NK-92 treated with Interleukin-12 subunit alpha and Interleukin-12 subunit beta, amount 100 ng/mL, for 24 hours (cell line): ENCODE measurements at regions not wholly inside any gene's neighbourhood (a gene's known extent, or its start where the extent isn't known, plus 50 kb on each side); places are given as distances from the start of the nearest gene placed in this dataset.

ENCODE experiments used
- DNase-seq: peaks from one replicate; lab custom pipeline; 2025; lab: John Stamatoyannopoulos, UW

DNA sequence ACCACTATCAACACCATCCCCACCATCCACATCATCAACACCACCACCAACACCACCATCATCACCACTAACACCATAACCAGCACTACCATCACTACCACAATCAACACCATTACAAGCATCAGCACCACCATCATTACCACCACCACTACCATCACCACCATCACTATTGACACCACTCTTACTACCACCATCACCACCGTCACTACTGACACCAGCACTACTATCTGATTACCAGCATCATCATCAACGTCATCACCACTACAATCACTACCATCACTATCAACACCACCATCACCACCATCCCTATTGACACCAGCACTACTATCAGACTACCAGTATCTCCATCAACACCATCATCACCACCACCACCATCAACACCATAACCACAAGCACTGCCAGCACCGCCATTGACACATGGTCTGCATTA is 106.1 kb upstream of the RUNX3 start:
- no peak for DNase-seq

DNA sequence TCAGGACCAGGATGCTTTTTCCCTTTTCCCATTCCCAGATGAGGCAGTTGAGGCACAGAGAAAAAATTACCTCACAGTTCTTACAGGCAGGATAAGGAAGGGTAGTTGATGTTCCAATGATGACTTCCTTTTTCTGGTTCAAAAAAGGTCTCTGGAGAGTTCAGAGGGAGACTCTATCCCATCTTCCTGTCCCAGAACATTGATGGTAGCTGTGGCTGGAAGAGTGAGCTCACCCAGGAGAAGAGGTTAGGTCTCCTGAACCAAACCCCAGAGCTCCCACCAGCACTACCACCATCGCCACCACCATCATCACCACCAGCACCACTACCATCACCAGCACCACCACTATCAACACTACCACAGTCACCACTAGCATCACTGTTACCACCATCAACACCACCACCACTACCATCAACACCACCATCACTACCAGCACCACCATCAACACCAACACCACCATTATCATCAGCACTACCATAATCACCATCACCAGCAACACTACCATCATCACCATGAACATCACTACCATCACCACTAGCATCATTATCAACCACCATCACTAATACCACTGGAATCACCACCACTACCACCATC is 105.5 kb upstream of the RUNX3 start:
- no peak for DNase-seq

DNA sequence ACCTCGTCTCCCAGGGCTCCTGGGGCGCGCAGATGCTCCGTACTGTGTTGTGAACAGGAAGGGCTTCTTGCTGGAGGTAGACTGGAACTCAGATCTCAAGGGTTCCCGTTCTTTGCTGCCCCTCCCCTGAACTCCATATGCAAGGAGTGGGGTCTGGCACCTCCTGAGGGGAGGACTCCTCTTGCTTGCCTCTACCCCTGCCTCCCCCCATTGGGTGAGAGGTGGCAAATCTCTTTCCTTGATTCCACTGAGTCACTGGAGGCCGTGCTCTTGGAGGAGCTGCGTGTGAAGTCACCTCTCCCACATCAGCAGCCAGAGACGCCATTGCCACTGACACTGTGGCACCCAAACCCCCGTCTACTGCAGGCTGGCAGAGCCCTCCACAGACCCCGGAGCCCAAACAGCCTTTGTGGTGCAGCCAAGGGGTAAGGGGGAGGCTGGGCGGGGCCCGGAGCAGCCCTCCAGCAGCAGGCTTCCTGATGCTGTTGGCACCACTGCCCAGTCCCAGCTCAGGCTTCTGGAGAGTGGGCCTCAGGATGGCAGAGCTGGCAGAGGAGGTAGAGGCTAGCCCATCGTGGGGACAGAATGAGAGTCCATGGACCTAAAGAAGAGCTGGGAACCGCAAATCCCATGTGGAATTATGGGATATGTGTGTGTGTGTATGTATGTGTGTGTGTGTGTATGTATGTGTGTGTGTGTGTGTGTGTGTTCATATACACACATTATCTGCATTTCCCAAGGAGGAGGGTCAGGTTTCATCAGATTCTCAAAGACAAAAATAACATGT is 104.9 kb upstream of the RUNX3 start:
- no peak for DNase-seq

DNA sequence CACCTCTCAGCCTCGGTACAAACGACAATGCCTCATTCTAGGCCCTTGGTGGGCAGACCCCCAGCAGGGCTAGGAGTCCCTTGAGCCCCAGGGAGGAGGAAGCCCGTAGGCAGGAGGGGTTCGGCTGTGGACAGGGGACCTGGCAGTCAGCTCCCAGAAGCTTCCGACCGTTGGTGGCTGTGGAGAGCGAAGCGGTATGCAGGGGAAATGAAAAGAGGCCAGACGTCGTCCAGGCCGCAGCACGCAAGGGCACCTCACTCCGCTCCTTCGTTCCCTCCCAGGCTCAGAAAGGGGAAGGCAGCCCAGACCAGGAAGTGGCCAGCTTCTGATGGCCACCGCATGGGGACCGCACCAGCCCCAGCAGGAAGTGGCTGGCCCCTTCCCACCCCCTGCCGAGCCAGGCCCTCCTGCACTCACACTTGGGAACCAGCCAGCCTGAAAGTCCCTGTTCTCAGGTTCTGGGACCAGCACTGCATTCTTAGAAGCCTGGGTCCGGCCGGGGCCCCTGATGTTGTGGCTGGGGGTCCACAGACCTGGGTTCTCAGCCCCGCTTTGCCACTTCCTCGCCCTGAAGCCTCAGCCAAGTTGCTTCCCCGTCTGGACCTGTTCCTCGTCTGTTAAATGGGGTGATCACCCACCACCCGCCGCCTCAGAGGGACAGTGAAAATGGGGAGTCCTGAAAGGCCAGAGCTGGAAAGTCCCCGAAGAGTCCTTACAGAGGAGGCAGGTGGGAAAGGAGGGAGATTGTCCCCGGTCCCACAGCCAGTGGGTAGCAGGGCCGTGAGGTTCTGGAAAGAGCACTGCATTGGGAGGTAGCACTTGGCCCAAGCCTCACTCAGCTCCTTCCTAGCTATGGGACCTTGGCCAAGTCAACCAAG is 104.0 kb upstream of the RUNX3 start:
- no peak for DNase-seq

DNA sequence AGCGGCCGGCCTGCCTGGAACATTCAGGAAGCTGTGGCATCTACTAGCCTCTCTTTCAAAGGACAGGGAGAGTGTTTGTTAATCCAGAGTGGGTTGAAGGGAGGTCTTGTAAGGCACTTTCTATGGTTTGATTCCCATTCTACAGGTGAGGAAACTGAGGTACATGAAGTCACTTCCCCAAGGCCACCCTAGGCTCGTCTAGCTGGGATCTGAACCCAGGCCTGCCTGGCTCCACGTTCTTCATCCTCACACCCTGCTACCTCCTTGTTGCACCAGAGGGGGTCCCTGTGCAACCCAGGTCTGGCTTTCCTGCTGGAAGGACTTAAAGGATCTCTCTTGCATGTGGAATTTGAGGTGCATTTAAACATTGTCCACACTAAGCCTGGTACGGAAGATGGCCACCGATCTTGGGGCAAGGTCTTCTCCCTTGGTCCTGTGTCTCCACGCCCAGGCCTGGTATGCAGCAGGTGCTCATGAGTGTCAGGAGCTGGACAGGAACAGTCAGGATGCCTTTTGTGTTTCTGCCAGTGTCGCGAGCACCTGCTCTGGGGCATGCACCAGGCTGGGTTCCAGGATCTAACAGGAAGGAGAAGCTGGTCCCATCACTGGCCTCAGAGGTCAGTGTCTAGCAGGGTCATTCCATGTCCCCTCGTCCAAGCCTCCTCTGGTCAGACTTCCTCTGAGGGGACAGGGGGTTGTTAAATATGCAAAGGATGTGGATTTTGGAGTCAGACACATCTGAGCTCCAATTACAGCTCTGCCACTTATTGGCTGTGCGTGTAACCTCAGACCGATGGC is 103.2 kb upstream of the RUNX3 start:
- no peak for DNase-seq

DNA sequence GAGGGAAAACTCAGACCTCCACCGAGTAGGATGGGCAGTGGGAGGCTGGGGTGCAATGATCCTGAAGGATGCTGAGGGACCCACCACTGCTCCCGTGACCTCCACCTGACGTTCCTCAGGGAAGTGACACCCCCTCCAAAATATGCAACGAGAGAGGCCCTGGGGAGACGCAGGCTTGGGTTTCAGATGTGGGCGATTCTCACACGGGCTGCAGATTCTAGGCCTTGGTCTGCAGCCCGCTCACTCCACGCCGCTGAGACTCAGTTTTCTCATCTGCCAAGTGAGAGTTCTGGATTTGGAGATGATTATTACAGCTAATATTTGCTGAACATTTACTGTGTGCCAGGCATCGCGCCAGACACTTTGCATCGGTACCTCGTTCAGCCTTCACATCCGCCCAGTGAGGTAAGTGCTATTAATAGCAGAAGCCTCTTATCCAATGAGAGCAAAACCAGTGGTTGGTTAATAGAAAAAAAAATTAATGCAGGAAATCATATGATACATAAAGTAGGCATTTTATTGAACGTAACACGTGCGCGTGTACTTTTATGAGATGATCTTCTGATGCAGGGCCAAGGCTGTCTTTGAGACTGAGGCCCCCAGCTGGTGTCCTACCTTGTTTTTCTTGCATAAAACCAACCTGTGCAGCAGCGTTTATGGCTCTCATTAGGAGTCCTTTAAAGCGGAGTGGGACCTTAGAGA is 102.0 kb upstream of the RUNX3 start:
- DNase-seq: peak; percentile 60

DNA sequence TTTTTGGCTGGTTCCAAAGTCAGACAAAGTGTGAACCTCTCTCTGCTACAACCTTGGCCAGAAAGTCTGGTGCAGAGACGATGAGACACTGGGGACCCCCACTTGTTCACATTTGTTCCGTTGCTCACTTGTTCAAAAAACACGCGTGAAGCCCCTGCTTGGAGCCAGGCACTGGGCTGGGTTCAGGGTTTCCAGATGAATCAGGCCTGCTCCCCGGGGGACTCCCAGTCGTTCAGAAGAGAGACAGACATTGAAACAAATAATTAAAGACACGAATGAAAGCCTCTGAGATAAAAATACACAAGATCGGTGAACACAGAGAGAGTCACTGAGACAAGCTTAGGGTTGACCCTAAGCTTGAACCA is 101.5 kb upstream of the RUNX3 start:
- peak; percentile 36 for DNase-seq

DNA sequence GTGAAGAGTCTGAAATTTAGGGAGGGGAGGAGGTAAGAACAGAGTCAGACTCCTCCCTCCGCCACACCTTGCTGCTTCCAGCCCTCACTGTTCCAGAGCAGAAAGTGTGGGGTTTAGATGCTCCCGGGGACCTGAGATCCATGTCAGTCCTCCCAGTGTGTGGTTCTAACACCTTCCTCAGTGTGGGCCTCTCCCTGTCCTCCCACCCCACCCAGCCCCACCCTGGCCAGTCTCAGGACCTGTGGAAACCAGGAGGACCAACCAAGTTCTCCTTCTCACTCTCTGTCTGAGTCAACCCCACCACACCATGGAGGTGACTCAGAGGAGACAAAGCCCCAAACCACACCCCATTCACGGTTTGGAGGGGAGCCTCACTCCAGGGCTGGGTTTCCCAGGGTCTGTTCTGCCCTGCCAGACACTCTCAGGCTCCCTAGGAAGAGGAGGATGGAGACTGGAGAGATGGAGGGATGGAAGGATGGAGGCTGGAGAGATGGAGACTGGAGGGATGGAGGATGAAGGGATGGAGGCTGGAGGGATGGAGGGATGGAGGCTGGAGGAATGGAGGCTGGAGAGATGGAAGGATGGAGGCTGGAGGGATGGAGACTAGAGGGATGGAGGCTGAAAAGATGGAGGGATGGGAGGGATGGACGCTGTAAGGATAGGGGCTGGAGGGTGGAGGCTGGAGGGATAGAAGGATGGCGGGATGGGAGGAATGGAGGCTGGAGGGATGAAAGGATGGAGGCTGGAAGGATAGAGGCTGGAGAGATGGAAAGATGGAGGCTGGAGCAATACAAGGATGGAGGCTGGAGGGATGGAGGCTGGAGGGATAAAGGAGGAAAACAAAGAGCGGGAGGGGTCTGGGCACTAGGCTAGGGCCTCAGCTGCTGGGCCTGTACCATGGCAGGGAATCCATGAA is 100.9 kb upstream of the RUNX3 start:
- DNase-seq: peak; percentile 80

DNA sequence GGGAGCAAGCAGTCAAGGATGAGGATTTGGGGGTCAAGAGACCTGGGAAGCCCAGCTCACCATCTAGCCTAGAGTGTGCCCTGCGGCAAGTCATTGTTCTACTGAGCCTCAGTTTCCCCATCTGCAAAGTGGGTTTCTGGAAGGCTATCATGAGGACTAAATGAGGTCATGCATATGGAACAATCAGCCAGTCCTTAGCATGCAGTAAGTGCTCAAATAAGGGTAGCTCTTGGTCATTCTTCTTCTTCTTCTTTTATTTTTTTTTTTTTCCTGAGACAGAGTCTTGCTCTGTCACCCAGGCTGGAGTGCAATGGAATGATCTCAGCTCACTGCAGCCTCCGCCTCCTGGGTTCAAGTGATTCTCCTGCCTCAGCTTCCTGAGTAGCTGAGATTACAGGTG is 99.9 kb upstream of the RUNX3 start:
- no peak for DNase-seq

DNA sequence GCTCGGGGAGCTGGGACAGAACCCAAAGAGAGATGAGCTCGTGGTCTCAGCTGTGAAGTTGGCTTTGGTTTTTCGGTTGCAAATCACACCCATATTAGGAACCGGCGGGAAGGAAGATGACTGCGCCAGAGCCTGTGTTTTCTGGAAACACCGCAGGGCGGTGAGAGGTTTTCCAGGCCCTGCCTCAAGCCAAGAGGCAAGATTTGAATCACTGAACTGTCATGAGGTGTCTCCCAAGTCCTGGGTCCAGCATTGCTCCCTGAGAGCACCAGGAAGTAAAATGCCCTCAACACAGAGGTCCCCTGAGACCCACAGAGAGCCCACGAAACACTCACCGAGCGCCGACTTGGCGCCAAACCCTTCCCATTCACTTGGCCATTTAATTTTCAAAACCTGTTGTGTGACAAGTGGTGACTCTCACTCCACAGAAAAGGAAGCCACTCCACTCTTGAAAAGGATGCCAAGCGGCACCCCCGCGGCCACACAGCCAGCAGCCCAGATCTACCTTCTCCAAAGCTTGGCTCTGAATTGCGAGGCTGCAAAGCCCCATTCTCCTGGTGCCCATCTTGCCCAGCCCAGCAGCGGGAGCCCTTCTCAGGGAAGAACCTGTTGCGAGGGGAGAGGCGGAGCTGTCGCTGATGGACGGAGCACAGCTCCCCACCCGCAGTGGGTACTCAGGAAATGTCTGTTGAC is 99.0 kb upstream of the RUNX3 start:
- DNase-seq: peak; percentile 37

DNA sequence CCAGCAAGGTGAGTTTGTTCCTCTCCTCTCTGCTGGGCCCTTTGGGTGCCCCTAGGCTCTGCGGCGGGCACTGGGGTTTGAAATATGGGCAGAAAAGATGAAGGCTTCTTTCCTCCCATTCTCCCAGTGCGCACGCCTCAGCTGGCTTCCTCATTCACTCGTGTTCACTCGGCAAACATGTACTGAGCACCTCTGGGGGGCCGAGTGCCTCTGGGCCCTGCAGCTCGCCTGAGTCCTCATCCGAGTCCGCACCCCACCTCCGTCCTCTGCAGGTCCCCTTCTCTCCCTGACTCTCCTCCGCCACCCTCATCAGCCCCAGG is 98.5 kb upstream of the RUNX3 start:
- DNase-seq: no peak

DNA sequence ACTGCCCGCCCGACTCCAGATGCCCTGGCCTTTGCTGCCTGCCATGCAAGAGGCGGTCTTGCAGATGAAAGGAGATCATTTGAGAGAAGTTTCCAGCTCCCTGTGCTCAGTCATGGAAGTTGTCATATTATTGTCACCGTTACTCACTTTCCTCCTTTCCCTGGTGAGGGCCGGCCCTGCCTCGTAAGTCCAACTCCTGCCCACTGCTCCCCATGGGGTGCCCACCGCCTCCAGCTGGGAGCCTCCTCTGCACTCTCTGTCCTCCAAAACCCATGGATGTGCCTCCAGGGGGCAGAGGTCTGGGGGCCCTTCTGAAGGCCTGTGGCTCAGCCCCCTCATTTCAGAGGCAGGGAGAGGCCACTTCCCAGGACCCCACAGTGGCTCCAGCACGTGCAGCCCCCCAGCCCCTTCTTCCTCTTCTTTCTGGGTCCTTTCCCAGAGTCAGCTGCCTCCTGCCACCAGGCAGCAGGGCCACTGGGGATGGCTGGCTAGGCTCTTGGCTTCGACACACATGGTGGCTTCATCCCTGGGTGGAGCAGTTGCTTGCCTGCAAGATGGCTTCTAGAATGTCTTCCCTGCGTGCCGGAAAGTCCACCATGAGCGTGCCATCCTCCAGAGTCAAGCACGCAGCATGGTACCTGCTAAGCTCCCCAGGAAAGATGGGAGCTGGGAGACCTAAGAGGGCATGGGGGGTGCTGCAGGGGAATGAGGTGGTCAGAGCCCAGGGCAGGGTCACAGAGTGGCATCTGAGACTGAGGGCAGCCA is 97.9 kb upstream of the RUNX3 start:
- DNase-seq: no peak

DNA sequence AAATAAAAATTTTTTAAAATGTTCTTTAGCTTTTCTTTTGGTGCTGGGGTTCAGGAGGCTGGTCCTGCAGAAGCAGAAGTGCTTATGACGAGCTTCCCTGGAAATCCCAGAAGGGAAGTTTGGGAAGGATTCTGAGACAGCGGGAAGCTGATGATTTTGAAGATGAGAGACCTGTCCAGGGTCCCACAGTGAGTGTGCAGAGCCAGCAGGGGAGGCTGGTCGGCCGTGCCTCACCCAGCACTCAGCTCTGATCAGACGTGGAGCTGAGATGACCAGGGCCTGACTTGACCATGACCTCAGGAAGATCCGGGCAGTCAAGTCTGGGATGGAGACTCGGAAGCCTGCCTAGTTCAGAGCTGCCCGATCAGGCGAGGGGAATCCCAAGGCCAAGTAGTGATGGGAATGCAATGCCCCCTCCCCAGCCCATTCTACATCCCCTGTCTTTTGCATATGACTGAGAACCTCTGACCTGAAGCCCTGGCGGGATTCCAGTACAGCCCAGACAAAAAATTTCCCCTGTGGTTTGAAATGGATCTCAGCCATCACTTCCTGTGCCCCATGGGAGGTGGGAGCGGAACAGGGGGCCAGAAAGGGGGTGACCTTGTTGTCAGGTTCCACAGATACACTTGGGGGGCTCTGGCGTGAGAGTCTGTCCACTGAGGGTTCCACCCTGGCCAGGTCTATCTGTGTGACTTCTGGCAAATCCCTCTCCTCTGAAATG is 96.8 kb upstream of the RUNX3 start:
- DNase-seq: no peak

DNA sequence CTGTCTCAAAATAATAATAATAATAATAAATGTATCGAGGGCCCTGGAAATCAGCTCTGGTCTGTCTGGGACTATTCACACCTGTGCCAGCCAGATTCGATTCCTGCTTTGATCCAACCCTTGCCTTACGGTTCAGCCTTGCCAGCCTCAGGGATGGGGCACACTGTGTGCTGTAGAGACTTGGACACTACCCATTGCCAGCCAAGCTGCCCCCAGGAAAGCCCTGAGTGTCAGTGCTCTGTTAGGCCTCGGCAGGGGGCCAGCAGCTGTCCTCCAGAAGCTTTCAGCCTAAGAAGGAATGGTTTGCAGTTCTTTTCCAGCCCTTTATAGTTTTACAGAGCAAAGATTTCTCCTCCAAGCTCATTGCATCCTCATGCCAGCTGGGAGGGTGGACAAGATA is 96.2 kb upstream of the RUNX3 start:
- no peak for DNase-seq

DNA sequence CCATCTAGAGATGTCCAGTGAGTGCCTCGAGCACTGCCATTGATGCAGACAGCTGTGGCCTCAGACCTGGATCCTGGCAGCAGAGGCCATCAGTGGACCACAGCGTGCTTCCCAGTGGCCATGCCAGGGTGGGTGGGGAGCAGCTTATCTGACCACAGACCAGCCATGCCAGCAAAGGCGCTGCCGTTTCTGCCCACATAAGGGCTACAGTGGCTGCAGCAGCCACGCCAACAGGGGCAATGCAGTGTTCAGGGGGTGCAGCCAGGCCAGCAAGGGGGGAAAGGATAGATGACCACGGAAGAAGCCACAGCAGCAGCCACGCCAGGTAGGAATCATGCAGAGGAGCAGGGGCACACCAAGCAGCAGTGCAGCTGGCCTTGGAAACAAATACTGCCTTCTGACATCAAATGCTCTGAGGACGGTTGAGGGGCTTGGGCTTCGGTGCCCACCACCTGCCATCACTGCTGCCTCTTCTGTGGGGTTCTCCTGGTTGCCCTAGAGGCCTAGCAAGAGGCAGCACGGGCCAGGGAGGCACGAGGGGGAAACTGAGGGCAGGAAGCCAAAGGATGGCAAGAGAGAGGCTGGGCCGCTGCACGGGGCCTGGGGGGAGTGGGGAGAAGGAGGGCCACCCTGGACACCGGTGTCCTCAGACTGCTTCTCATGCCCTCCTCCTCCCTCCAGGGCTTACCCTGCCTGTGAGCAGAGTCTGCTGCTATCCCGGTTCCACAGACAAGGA is 94.7 kb upstream of the RUNX3 start:
- DNase-seq: no peak

DNA sequence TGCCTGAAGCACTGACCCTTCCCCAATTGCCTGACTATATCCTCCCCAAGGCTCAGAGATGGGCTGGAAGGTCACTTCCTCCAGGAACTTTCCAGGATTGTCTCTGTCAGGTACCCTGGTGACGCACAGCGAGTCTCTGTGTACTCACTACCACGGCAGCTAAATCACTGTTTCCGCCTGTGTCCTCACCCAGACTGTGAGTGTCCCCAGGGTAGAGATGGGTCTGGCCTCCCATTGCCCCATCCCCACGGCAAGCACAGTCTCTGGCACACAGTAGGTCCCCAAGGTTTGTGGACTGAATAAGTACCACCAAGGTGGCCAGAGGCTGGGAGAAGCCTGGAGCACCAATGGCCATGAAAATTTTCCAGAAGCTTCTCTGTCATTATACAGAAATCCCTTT is 93.8 kb upstream of the RUNX3 start:
- DNase-seq: no peak

DNA sequence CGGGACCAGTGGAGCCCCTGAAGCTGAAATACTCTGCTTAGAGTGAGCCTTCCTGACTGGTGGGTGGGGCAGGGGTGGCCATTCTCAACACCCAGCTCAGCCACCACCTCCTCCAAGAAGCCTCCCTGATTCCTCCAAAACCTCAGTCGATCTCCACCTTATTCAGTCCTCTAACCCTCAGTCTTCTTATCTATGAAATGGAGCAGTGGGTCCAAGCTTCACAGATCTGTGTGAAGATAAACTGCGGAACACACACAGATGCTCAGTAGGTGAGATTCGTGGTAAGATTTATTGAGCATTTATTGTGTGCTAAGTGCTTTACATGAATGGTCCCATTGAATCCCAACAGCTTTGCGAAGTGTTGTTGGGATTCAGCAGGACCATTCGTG is 93.1 kb upstream of the RUNX3 start:
- DNase-seq: no peak
